WTC11 (cell line): ENCODE measurements at regions not wholly inside any gene's neighbourhood (a gene's known extent, or its start where the extent isn't known, plus 50 kb on each side); places are given as distances from the start of the nearest gene placed in this dataset.

Experiments
- ATAC-seq: fragments of 200-7000 bp; cut with Tn5 transposase; 2 replicates; pipeline ENCODE4 v1.10.0; 2021; ENCODE audit warnings: mild to moderate bottlenecking, moderate library complexity
- CTCF ChIA-PET: fragments of 300-600 bp; sonication (Branson Sonifier 250); formaldehyde crosslinking; loops from one replicate; lab custom pipeline; 2021; ENCODE audit warnings: antibody characterized with exemption; lab: Charles Lee
- POLR2A ChIA-PET: fragments of 350-600 bp; sonication (Branson Sonifier 250); formaldehyde crosslinking; loops from one replicate; lab custom pipeline; 2021; ENCODE audit warnings: antibody characterized with exemption; lab: Charles Lee
- DNase-seq: peaks from one replicate; pipeline ENCODE4 v3.0.0; 2021; ENCODE audit warnings: low spot score
- H3K27ac Mint-ChIP-seq: 2 replicates; pipeline ENCODE4 v1.8.0; 2021; ENCODE audit warnings: mixed read lengths
- H3K27me3 Mint-ChIP-seq: 2 replicates; pipeline ENCODE4 v1.8.0; 2021; ENCODE audit warnings: low read depth, mild to moderate bottlenecking, moderate library complexity, mixed read lengths
- H3K36me3 Mint-ChIP-seq: 2 replicates; pipeline ENCODE4 v1.8.0; 2021; ENCODE audit warnings: mixed read lengths
- H3K4me1 Mint-ChIP-seq: 2 replicates; pipeline ENCODE4 v1.8.0; 2022; ENCODE audit warnings: mixed read lengths
- H3K4me3 Mint-ChIP-seq: 2 replicates; pipeline ENCODE4 v1.8.0; 2021; ENCODE audit warnings: mild to moderate bottlenecking, moderate library complexity, mixed read lengths
- H3K9me3 Mint-ChIP-seq: 2 replicates; pipeline ENCODE4 v1.8.0; 2021; ENCODE audit warnings: mixed read lengths
- ATF1 ChIP-seq: sonication (generic); formaldehyde crosslinking; IDR thresholded peaks from 2 replicates; pipeline ENCODE4 v1.8.1; 2023; ENCODE audit warnings: mild to moderate bottlenecking, moderate library complexity, missing genetic modification reagents
- CBFB ChIP-seq: sonication (generic); formaldehyde crosslinking; IDR thresholded peaks from 2 replicates; pipeline ENCODE4 v1.8.1; 2022; ENCODE audit warnings: mild to moderate bottlenecking, low read depth, missing genetic modification reagents
- CREB1 ChIP-seq: sonication (generic); formaldehyde crosslinking; IDR thresholded peaks from 2 replicates; pipeline ENCODE4 v1.8.0; 2023; ENCODE audit warnings: mild to moderate bottlenecking, missing genetic modification reagents
- CREM ChIP-seq: sonication (generic); formaldehyde crosslinking; IDR thresholded peaks from 2 replicates; pipeline ENCODE4 v1.8.1; 2022; ENCODE audit warnings: mild to moderate bottlenecking, missing genetic modification reagents, moderate library complexity
- ELF4 ChIP-seq: sonication (generic); formaldehyde crosslinking; IDR thresholded peaks from 2 replicates; pipeline ENCODE4 v1.8.1; 2022; ENCODE audit warnings: low read depth, mild to moderate bottlenecking, moderate library complexity, missing genetic modification reagents
- ESRRA ChIP-seq: sonication (generic); formaldehyde crosslinking; IDR thresholded peaks from 2 replicates; pipeline ENCODE4 v1.8.1; 2022; ENCODE audit warnings: mild to moderate bottlenecking, missing genetic modification reagents, borderline replicate concordance
- ETV6 ChIP-seq: sonication (generic); formaldehyde crosslinking; IDR thresholded peaks from 2 replicates; pipeline ENCODE4 v1.8.1; 2022; ENCODE audit warnings: mild to moderate bottlenecking, missing genetic modification reagents
- FOXP1 ChIP-seq: sonication (generic); formaldehyde crosslinking; IDR thresholded peaks from 2 replicates; pipeline ENCODE4 v1.8.0; 2022; ENCODE audit warnings: missing genetic modification reagents, mild to moderate bottlenecking, moderate library complexity, borderline replicate concordance
- HMGA2 ChIP-seq: fragments of 250-450 bp; sonication (Bioruptor Pico); IDR thresholded peaks from 2 replicates; pipeline ENCODE4 v1.4.0; 2021; ENCODE audit warnings: mild to moderate bottlenecking, moderate library complexity
- IRF2 ChIP-seq: sonication (generic); formaldehyde crosslinking; IDR thresholded peaks from 2 replicates; pipeline ENCODE4 v1.8.0; 2022; ENCODE audit warnings: low read depth, missing genetic modification reagents, borderline replicate concordance
- NFYB ChIP-seq: sonication (generic); formaldehyde crosslinking; conservative IDR thresholded peaks from 2 replicates; pipeline ENCODE4 v1.8.0; 2022; ENCODE audit warnings: low read depth, missing genetic modification reagents
- NR1H2 ChIP-seq: sonication (generic); formaldehyde crosslinking; IDR thresholded peaks from 2 replicates; pipeline ENCODE4 v1.9.0; 2021; ENCODE audit warnings: mild to moderate bottlenecking, moderate library complexity, missing genetic modification reagents
- NR2C2 ChIP-seq: sonication (generic); formaldehyde crosslinking; IDR thresholded peaks from 2 replicates; pipeline ENCODE4 v1.8.0; 2022; ENCODE audit warnings: mild to moderate bottlenecking, missing genetic modification reagents
- RELA ChIP-seq: sonication (generic); formaldehyde crosslinking; IDR thresholded peaks from 2 replicates; pipeline ENCODE4 v1.8.1; 2022; ENCODE audit warnings: missing genetic modification reagents, mild to moderate bottlenecking, borderline replicate concordance
- RORB ChIP-seq: fragments of 250-450 bp; sonication (Bioruptor Pico); IDR thresholded peaks from 2 replicates; pipeline ENCODE4 v1.9.0; 2021; ENCODE audit warnings: mild to moderate bottlenecking
- SOX15 ChIP-seq: fragments of 250-450 bp; sonication (Bioruptor Pico); IDR thresholded peaks from 2 replicates; pipeline ENCODE4 v1.9.0; 2021; ENCODE audit warnings: mild to moderate bottlenecking
- ZBTB21 ChIP-seq: sonication (generic); formaldehyde crosslinking; IDR thresholded peaks from 2 replicates; pipeline ENCODE4 v1.8.1; 2023; ENCODE audit warnings: mild to moderate bottlenecking, missing genetic modification reagents, borderline replicate concordance
- ZMAT4 ChIP-seq: fragments of 250-450 bp; sonication (Bioruptor Pico); IDR thresholded peaks from 2 replicates; pipeline ENCODE4 v1.9.0; 2021; ENCODE audit warnings: mild to moderate bottlenecking
- ZNF219 ChIP-seq: sonication (generic); formaldehyde crosslinking; IDR thresholded peaks from 2 replicates; pipeline ENCODE4 v1.8.0; 2023; ENCODE audit warnings: missing genetic modification reagents, mild to moderate bottlenecking, borderline replicate concordance
- ZNF317 ChIP-seq: sonication (generic); formaldehyde crosslinking; IDR thresholded peaks from 2 replicates; pipeline ENCODE4 v1.8.1; 2023; ENCODE audit warnings: low read depth, mild to moderate bottlenecking, moderate library complexity, missing genetic modification reagents, borderline replicate concordance
- ZNF396 ChIP-seq: fragments of 250-450 bp; sonication (Bioruptor Pico); IDR thresholded peaks from 2 replicates; pipeline ENCODE4 v1.8.0; 2021; ENCODE audit warnings: mild to moderate bottlenecking, moderate library complexity, borderline replicate concordance
- TF ChIP-seq, protein P1 (sequence below): sonication (generic); formaldehyde crosslinking; IDR thresholded peaks from 2 replicates; pipeline ENCODE4 v1.8.0; 2023; ENCODE audit warnings: missing genetic modification reagents
- TF ChIP-seq, protein P2 (sequence below): sonication (generic); formaldehyde crosslinking; IDR thresholded peaks from 2 replicates; pipeline ENCODE4 v1.8.0; 2023; ENCODE audit warnings: mild to moderate bottlenecking, missing genetic modification reagents

GRCh38 chr10:121332829-121333765 is 265.1 kb downstream of the FGFR2 start (continued):
- TF ChIP-seq, protein P1, sequence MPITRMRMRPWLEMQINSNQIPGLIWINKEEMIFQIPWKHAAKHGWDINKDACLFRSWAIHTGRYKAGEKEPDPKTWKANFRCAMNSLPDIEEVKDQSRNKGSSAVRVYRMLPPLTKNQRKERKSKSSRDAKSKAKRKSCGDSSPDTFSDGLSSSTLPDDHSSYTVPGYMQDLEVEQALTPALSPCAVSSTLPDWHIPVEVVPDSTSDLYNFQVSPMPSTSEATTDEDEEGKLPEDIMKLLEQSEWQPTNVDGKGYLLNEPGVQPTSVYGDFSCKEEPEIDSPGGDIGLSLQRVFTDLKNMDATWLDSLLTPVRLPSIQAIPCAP: no peak
- no peak for TF ChIP-seq NR1H2 (CRISPR knock-in tag)
- no peak for TF ChIP-seq CREB1
- no peak for TF ChIP-seq ETV6
- TF ChIP-seq ZMAT4: no peak
- TF ChIP-seq RORB: no peak
- TF ChIP-seq ZNF219 (CRISPR knock-in tag): no peak
- no peak for TF ChIP-seq ZNF317

DNA sequence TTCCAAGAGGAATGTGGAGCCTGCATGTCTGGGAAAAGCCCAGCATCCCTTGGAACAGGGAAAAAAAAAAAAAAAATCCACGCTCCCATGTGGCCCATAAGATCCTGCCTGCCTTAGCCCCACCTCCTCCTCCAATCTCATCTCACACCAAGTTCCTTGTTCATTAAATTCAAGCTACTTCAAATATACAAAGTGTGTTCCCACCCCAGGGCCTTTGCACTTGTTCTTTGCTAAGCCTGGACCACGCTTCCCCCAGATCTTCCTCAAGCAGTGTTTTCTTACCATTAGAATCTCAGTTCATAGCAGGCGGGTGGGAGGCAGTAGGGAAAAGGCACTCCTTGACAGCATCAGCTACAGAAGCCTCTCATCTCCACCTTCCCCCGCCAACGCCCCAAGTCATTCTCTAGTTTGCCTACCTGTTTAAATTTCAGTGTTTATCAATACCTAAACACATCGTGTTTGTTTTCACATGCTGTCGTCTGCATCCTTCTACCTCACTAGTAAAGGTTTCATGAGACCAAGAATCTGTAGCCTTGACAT is 262.8 kb downstream of the FGFR2 start:
- no peak for TF ChIP-seq CREB1
- no peak for TF ChIP-seq RORB
- no peak for TF ChIP-seq IRF2 (CRISPR knock-in tag)
- no peak for TF ChIP-seq ESRRA
- no peak for TF ChIP-seq ATF1 (CRISPR knock-in tag)
- no peak for TF ChIP-seq HMGA2 (CRISPR knock-in tag)
- TF ChIP-seq ZNF396 (CRISPR knock-in tag): no peak
- TF ChIP-seq RELA (CRISPR knock-in tag): no peak
- TF ChIP-seq, protein P2, sequence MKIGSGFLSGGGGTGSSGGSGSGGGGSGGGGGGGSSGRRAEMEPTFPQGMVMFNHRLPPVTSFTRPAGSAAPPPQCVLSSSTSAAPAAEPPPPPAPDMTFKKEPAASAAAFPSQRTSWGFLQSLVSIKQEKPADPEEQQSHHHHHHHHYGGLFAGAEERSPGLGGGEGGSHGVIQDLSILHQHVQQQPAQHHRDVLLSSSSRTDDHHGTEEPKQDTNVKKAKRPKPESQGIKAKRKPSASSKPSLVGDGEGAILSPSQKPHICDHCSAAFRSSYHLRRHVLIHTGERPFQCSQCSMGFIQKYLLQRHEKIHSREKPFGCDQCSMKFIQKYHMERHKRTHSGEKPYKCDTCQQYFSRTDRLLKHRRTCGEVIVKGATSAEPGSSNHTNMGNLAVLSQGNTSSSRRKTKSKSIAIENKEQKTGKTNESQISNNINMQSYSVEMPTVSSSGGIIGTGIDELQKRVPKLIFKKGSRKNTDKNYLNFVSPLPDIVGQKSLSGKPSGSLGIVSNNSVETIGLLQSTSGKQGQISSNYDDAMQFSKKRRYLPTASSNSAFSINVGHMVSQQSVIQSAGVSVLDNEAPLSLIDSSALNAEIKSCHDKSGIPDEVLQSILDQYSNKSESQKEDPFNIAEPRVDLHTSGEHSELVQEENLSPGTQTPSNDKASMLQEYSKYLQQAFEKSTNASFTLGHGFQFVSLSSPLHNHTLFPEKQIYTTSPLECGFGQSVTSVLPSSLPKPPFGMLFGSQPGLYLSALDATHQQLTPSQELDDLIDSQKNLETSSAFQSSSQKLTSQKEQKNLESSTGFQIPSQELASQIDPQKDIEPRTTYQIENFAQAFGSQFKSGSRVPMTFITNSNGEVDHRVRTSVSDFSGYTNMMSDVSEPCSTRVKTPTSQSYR (CRISPR knock-in tag): no peak
- TF ChIP-seq CBFB (CRISPR knock-in tag): no peak
- TF ChIP-seq NFYB (CRISPR knock-in tag): no peak
- TF ChIP-seq NR2C2 (CRISPR knock-in tag): no peak
- TF ChIP-seq CREM (CRISPR knock-in tag): no peak
- no peak for TF ChIP-seq FOXP1 (CRISPR knock-in tag)
- no peak for TF ChIP-seq SOX15 (CRISPR knock-in tag)
- no peak for TF ChIP-seq ZBTB21 (CRISPR knock-in tag)
- TF ChIP-seq ELF4 (CRISPR knock-in tag): no peak
- TF ChIP-seq, all 79 proteins: peak for 0
- no peak overlapping the region for H3K4me3 Mint-ChIP-seq
- peaks cover 47% of the 10 kb centered on the region for H3K4me1 Mint-ChIP-seq
- ChIA-PET CTCF (interaction anchor here (0.7 kb wide), 1 partner anchor 16 kb away, joined by 3 read pairs; no protein-coding TSS in a partner anchor), POLR2A (no interaction called here)
- ATAC-seq (no peak), DNase-seq (no peak)
- no peaks in the 10 kb centered on the region for H3K9me3 Mint-ChIP-seq
- no peaks in the 10 kb centered on the region for H3K36me3 Mint-ChIP-seq
- no peak overlapping the region for H3K27ac Mint-ChIP-seq
- H3K27me3 Mint-ChIP-seq: no peaks in the 10 kb centered on the region; the same call in 1 of the 2 replicates
